K562 (cell line): ENCODE measurements at regions not wholly inside any gene's neighbourhood (a gene's known extent, or its start where the extent isn't known, plus 50 kb on each side); places are given as distances from the start of the nearest gene placed in this dataset.

Experiments used
- ATAC-seq: fragments of 200-7000 bp; cut with Tn5 transposase; 3 replicates; pipeline ENCODE4 v1.9.1; 2020; ENCODE audit warnings: moderate library complexity
- BruUV-seq: library from RNA; stranded (reverse); fragments of 400-500 nt; replicated peaks from 2 replicates; lab custom pipeline; 2021; lab: Mats Ljungman, UMichigan
- CTCF ChIA-PET: fragments of 300-600 bp; formaldehyde crosslinking; extraction: SDS; loops from one replicate; lab custom pipeline; 2021; ENCODE audit warnings: low intra/inter-chr PET ratio; lab: Yijun Ruan, JAX
- POLR2A ChIA-PET: fragments of 300-600, 350-650 bp; sonication (Branson Sonifier 250); formaldehyde crosslinking; extraction: SDS; loops from one replicate; lab custom pipeline; 2021; ENCODE audit warnings: antibody characterized with exemption, inconsistent platforms; lab: Yijun Ruan, JAX
- DNase-seq, 4 experiments: peaks; one replicate each; pipeline versions ENCODE4 v3.0.0 to v3.0.0-alpha.2; 2011 to 2018; ENCODE audit warnings: low spot score in 3 of 4, mixed read lengths in 3 of 4; ENCODE audit errors: extremely low read depth in 1 of 4
- FAIRE-seq: peaks from 2 replicates; lab custom pipeline; 2011; peaks lifted over from hg19 to GRCh38; lab: Jason Lieb, UNC
- H2AFZ ChIP-seq: 2 replicates; pipeline ENCODE4 v1.6.0; 2011; ENCODE audit warnings: low read depth, low read length, control low read depth, inconsistent platforms
- H3K27ac ChIP-seq: fragments of 200-600 bp; 3 replicates; pipeline ENCODE4 v1.8.0; 2011; ENCODE audit warnings: low read depth, mild to moderate bottlenecking, control low read depth, inconsistent platforms, low read length, moderate library complexity, mixed read lengths; ENCODE audit errors: extremely low read depth
- H3K27me3 ChIP-seq, 2 experiments: fragments of 300-600 bp in 1 of 2; 2 replicates in 1 of 2; 3 replicates in 1 of 2; pipeline versions ENCODE4 v1.6.0 to v1.8.0; 2011; ENCODE audit warnings: inconsistent platforms in 2 of 2, low read length in 2 of 2, mild to moderate bottlenecking in 1 of 2, mixed read lengths in 1 of 2, moderate library complexity in 1 of 2; ENCODE audit not compliant: control insufficient read depth in 2 of 2, insufficient read depth in 2 of 2
- H3K36me3 ChIP-seq: fragments of 300-600 bp; 3 replicates; pipeline ENCODE4 v1.8.0; 2011; ENCODE audit warnings: mild to moderate bottlenecking, low read length, inconsistent platforms; ENCODE audit not compliant: control insufficient read depth, insufficient read depth
- H3K4me1 ChIP-seq, 2 experiments: fragments of 200-600 bp in 1 of 2; replicated peaks in 1 of 2; 2 replicates in 1 of 2; 3 replicates in 1 of 2; pipeline versions ENCODE4 v1.5.1 to v1.8.0; 2011; ENCODE audit warnings: inconsistent platforms in 2 of 2, low read length in 2 of 2, mild to moderate bottlenecking in 1 of 2, mixed read lengths in 1 of 2, moderate library complexity in 1 of 2; ENCODE audit not compliant: control insufficient read depth in 2 of 2, insufficient read depth in 2 of 2
- H3K4me2 ChIP-seq: 2 replicates; pipeline ENCODE4 v1.6.1; 2011; ENCODE audit warnings: low read length, control low read depth, inconsistent platforms, mixed read lengths; ENCODE audit not compliant: insufficient read depth
- H3K4me3 ChIP-seq: fragments of 200-600 bp; sonication (generic), shearing (Covaris generic); 2 replicates; pipeline ENCODE4 v1.5.1; 2016; ENCODE audit warnings: control low read depth, inconsistent platforms
- H3K79me2 ChIP-seq: fragments of 200-600 bp; 3 replicates; pipeline ENCODE4 v1.8.0; 2011; ENCODE audit warnings: low read length, inconsistent platforms; ENCODE audit not compliant: control insufficient read depth, insufficient read depth
- H3K9ac ChIP-seq, 2 experiments: 2 replicates each; pipeline versions ENCODE4 v1.6.0 to v1.6.1; 2011; ENCODE audit warnings: low read depth in 2 of 2, low read length in 2 of 2, control low read depth in 1 of 2, inconsistent platforms in 1 of 2, mild to moderate bottlenecking in 1 of 2, mixed read lengths in 1 of 2; ENCODE audit not compliant: insufficient read depth in 1 of 2
- H3K9me1 ChIP-seq: one replicate; pipeline ENCODE4 v1.6.0; 2011; ENCODE audit warnings: inconsistent platforms, mild to moderate bottlenecking, low read length, moderate library complexity; ENCODE audit not compliant: control insufficient read depth, insufficient read depth
- H3K9me3 ChIP-seq: replicated peaks from 2 replicates; pipeline ENCODE4 v1.5.1; 2011; ENCODE audit warnings: low read depth, low read length, inconsistent platforms; ENCODE audit not compliant: control insufficient read depth, insufficient read depth
- H4K20me1 ChIP-seq: replicated peaks from 2 replicates; pipeline ENCODE4 v1.6.1; 2011; ENCODE audit warnings: low read length, inconsistent platforms, mixed read lengths; ENCODE audit not compliant: control insufficient read depth, insufficient read depth
- CBFB ChIP-seq: sonication (generic); formaldehyde crosslinking; IDR thresholded peaks from 2 replicates; pipeline ENCODE4 v1.4.0; 2020; ENCODE audit warnings: mild to moderate bottlenecking, missing genetic modification reagents
- FOXP1 ChIP-seq: sonication (generic); formaldehyde crosslinking; IDR thresholded peaks from 2 replicates; pipeline ENCODE4 v1.8.0; 2022; ENCODE audit warnings: mild to moderate bottlenecking, missing genetic modification reagents
- JUNB ChIP-seq: fragments of 450-650 bp; formaldehyde crosslinking; conservative IDR thresholded peaks from 2 replicates; pipeline ENCODE4 v1.4.0; 2020; ENCODE audit warnings: mild to moderate bottlenecking
- MAZ ChIP-seq, 2 experiments: fragments of 450-650 bp in 1 of 2; sonication (generic) in 1 of 2; formaldehyde crosslinking; IDR thresholded peaks in 1 of 2; conservative IDR thresholded peaks in 1 of 2; 2 replicates each; pipeline versions ENCODE4 v1.4.0 to v1.5.0; 2020; ENCODE audit warnings: mild to moderate bottlenecking in 1 of 2, missing genetic modification reagents in 1 of 2
- RBM25 ChIP-seq: fragments of 200-400 bp; formaldehyde crosslinking; IDR thresholded peaks from 2 replicates; pipeline ENCODE4 v1.6.1; 2018; ENCODE audit warnings: low read length, low read depth, moderate library complexity; ENCODE audit not compliant: severe bottlenecking
- SIRT6 ChIP-seq: IDR thresholded peaks from one replicate; pipeline ENCODE4 v1.6.1; 2012; ENCODE audit warnings: low read depth, mild to moderate bottlenecking, control low read depth, inconsistent platforms, low read length, moderate library complexity
- ZC3H8 ChIP-seq: fragments of 450-650 bp; IDR thresholded peaks from 2 replicates; pipeline ENCODE4 v1.6.1; 2017
- ZNF146 ChIP-seq: IDR thresholded peaks from one replicate; pipeline ENCODE4 v1.6.1; 2018; ENCODE audit warnings: missing compliant biosample characterization; ENCODE audit not compliant: unreplicated experiment
- ZNF347 ChIP-seq: fragments of 450-650 bp; formaldehyde crosslinking; IDR thresholded peaks from 2 replicates; pipeline ENCODE4 v1.4.0; 2020; ENCODE audit warnings: low read depth, mild to moderate bottlenecking, moderate library complexity
- ZNF583 ChIP-seq: fragments of 250-450 bp; sonication (Bioruptor Pico); IDR thresholded peaks from 2 replicates; pipeline ENCODE4 v1.4.0; 2020
- ZNF717 ChIP-seq: fragments of 250-450 bp; sonication (Bioruptor Pico); IDR thresholded peaks from 2 replicates; pipeline ENCODE4 v1.5.0; 2021
- ZNF785 ChIP-seq: fragments of 250-450 bp; sonication (Bioruptor Pico); IDR thresholded peaks from 2 replicates; pipeline ENCODE4 v1.4.0; 2020; ENCODE audit warnings: mild to moderate bottlenecking
- WGBS: fragments of 100-300 bp; shearing (Covaris generic); methylation state at CpG from one replicate; pipeline ENCODE4 v1.1.6; 2016; ENCODE audit warnings: low coverage, mixed read lengths; ENCODE audit not compliant: insufficient coverage; ENCODE audit errors: missing lambda C conversion rate; 5-methylcytosine and 5-hydroxymethylcytosine counted together
- in situ Hi-C: fragments of 300-500 bp; cut with MboI; formaldehyde crosslinking; loops from 4 replicates; pipeline ENCODE4 v1.15.0; 2018; ENCODE audit warnings: inconsistent platforms, mixed read lengths
- intact Hi-C: fragments of 100-400 bp; cut with micrococcal nuclease; formaldehyde crosslinking; loops from 2 replicates; pipeline ENCODE4 v1.14.2; 2022
- TF ChIP-seq, protein P1 (sequence below): fragments of 450-650 bp; IDR thresholded peaks from 2 replicates; pipeline ENCODE4 v1.6.1; 2017; ENCODE audit warnings: mild to moderate bottlenecking, moderate library complexity

DNA sequence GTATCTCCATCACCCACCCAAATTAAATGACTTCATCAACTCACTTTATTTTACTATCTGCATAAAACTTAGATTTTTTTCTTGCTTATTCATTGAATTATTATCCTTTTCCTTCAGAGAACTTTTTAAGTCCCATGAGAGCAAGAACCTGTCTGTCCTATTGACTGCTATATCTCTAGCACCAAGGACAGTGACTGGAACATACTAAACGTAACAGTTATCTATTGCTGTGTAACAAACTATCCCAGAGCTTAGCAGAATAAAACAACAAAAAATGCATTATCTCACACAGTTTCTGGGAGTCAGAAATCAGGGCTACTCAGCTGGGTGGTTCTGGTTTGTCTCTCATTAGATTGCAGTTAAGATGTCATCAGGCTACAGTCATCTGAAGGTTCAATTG is 401.7 kb upstream of the AUTS2 start:
- FAIRE-seq, result no peak
- Histone ChIP-seq H4K20me1 (no peaks in the 10 kb centered on the region), H3K9me3 (no peaks in the 10 kb centered on the region; the same call in 1 of the 2 replicates)

DNA sequence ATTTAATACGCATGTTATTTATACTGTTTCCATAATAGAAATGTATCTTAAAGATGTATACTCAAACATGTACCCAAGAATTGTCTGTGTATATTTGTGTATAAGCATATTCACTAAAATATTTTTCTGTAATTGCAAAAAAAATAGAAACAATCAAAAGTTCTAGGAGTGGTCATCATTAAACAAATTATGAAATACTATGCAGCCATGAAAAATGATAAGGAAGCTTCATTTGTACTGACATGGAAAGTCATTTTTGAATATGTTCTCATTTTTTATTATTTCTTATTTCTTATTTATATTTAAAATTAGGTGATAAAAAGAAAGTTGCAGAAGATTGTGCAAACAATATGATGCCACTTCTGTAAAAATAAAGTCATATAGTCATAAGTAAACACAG is 400.0 kb upstream of the AUTS2 start:
- BruUV-seq, result no TSS peak
- H3K27me3 ChIP-seq, result no peaks in the 10 kb centered on the region
- TF ChIP-seq ZNF146, result peak; percentile 61
- TF ChIP-seq ZC3H8, result no peak
- TF ChIP-seq CBFB (CRISPR knock-in tag), result no peak
- TF ChIP-seq FOXP1 (CRISPR knock-in tag), result no peak
- TF ChIP-seq SIRT6, result no peak
- TF ChIP-seq RBM25, result peak; percentile 91
- no peak for TF ChIP-seq MAZ (CRISPR knock-in tag; conservative IDR thresholded peaks at IDR 0.05 in 1 of 2, IDR thresholded peaks at IDR 0.05 in 1 of 2)
- TF ChIP-seq ZNF347, result no peak

More for the DNA sequence above, 401.7 kb upstream of the AUTS2 start:
- POLR2A ChIA-PET, result no interaction called here
- H3K27ac ChIP-seq, result no peak overlapping the region
- no peaks in the 10 kb centered on the region for H3K79me2 ChIP-seq
- no peak overlapping the region for H2AFZ ChIP-seq
- CTCF ChIA-PET, result no interaction called here
- no peak for DNase-seq
- 0% methylated on average over 1 of the region's 1 CpG for WGBS
- no peak overlapping the region for H3K9ac ChIP-seq
- H3K9me1 ChIP-seq, result no peaks in the 10 kb centered on the region
- no peaks in the 10 kb centered on the region for H3K36me3 ChIP-seq
- in situ Hi-C loops, result no loop called here
- H3K4me3 ChIP-seq, result no peak overlapping the region
- no peak overlapping the region for H3K4me2 ChIP-seq
- TF ChIP-seq ZNF717 (no peak), ZNF785 (CRISPR knock-in tag) (no peak), JUNB (no peak), ZNF583 (CRISPR knock-in tag) (no peak)
- TF ChIP-seq, protein P1, sequence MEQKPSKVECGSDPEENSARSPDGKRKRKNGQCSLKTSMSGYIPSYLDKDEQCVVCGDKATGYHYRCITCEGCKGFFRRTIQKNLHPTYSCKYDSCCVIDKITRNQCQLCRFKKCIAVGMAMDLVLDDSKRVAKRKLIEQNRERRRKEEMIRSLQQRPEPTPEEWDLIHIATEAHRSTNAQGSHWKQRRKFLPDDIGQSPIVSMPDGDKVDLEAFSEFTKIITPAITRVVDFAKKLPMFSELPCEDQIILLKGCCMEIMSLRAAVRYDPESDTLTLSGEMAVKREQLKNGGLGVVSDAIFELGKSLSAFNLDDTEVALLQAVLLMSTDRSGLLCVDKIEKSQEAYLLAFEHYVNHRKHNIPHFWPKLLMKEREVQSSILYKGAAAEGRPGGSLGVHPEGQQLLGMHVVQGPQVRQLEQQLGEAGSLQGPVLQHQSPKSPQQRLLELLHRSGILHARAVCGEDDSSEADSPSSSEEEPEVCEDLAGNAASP, result no peak
- ATAC-seq, result no peak
- H3K27me3 ChIP-seq, result no peaks in the 10 kb centered on the region
- no peaks in the 10 kb centered on the region for H3K4me1 ChIP-seq
- intact Hi-C loops, result no loop called here
- BruUV-seq, result no TSS peak

More for the DNA sequence above, 400.0 kb upstream of the AUTS2 start:
- H3K27ac ChIP-seq, result no peak overlapping the region
- FAIRE-seq (no peak), ATAC-seq (no peak), DNase-seq (no peak)
- no peaks in the 10 kb centered on the region for H3K4me1 ChIP-seq
- no peaks in the 10 kb centered on the region for H3K36me3 ChIP-seq
- in situ Hi-C loops, result no loop called here
- H3K4me3 ChIP-seq, result no peak overlapping the region
- WGBS, result 50% methylated on average over 1 of the region's 1 CpG
- no peaks in the 10 kb centered on the region for H4K20me1 ChIP-seq
- no peaks in the 10 kb centered on the region for H3K79me2 ChIP-seq
- H3K9me1 ChIP-seq, result no peaks in the 10 kb centered on the region
- H3K4me2 ChIP-seq, result no peak overlapping the region
- POLR2A ChIA-PET, result no interaction called here
- CTCF ChIA-PET, result no interaction called here
- no peak overlapping the region for H2AFZ ChIP-seq
- H3K9me3 ChIP-seq, result no peaks in the 10 kb centered on the region; the same call in 1 of the 2 replicates
- intact Hi-C loops, result no loop called here
- H3K9ac ChIP-seq, result no peak overlapping the region
